Small intestine (tissue), 7 donors: ENCODE measurements at regions not wholly inside any gene's neighbourhood (a gene's known extent, or its start where the extent isn't known, plus 50 kb on each side); places are given as distances from the start of the nearest gene placed in this dataset.
"Not testable (repeated sequence)": the region's sequence is repeated elsewhere in the genome, so short reads cannot be mapped to it uniquely, and the experiment has no call there.

Experiments
- DNase-seq, 2 donors: peaks; one replicate each; pipeline versions ENCODE4 v3.0.0 to v3.0.0-alpha.2; 2013
- FAIRE-seq: peaks from 2 replicates; lab custom pipeline; 2012; peaks lifted over from hg19 to GRCh38; lab: Jason Lieb, UNC
- H3K27ac ChIP-seq, 3 donors: one replicate each; pipeline ENCODE4 v1.5.1; 2013; ENCODE audit warnings: low read length in 2 of 3, mild to moderate bottlenecking in 2 of 3, control low read depth in 1 of 3, inconsistent platforms in 1 of 3, low read depth in 1 of 3, moderate library complexity in 1 of 3
- H3K27me3 ChIP-seq, 3 donors: one replicate each; pipeline ENCODE4 v1.6.1; 2013; ENCODE audit warnings: low read length in 3 of 3, inconsistent platforms in 1 of 3; ENCODE audit not compliant: control insufficient read depth in 3 of 3, insufficient read depth in 3 of 3
- H3K36me3 ChIP-seq, 3 donors: one replicate each; pipeline ENCODE4 v1.6.1; 2013; ENCODE audit warnings: low read length in 3 of 3, inconsistent platforms in 1 of 3, low read depth in 1 of 3, mild to moderate bottlenecking in 1 of 3, moderate library complexity in 1 of 3; ENCODE audit not compliant: control insufficient read depth in 3 of 3, insufficient read depth in 2 of 3
- H3K4me1 ChIP-seq, 3 donors: one replicate each; pipeline ENCODE4 v1.6.1; 2013; ENCODE audit warnings: low read length in 2 of 3, inconsistent platforms in 1 of 3, low read depth in 1 of 3, mild to moderate bottlenecking in 1 of 3, moderate library complexity in 1 of 3; ENCODE audit not compliant: control insufficient read depth in 3 of 3, insufficient read depth in 2 of 3
- H3K4me3 ChIP-seq, 3 donors: one replicate each; pipeline ENCODE4 v1.5.1; 2013; ENCODE audit warnings: low read length in 3 of 3, control low read depth in 1 of 3, inconsistent platforms in 1 of 3, low read depth in 1 of 3, mild to moderate bottlenecking in 1 of 3, moderate library complexity in 1 of 3
- H3K9me3 ChIP-seq, 2 donors: one replicate each; pipeline ENCODE4 v1.6.1; 2013; ENCODE audit warnings: low read depth in 1 of 2, low read length in 1 of 2; ENCODE audit not compliant: control insufficient read depth in 2 of 2, insufficient read depth in 1 of 2
- WGBS, 3 donors: extraction: QIAGEN DNeasy Blood & Tissue Kit; methylation state at CpG; one replicate each; pipeline ENCODE4 v1.1.7; 2013; 5-methylcytosine and 5-hydroxymethylcytosine counted together
- donor health status: healthy with polysubstance abuse.
- donor health status: control.
- donor health status: control.
- donor health status: Bipolar disorder and iron deficiency.
- donor health status: healthy.

- Histone ChIP-seq H3K27ac (no peak overlapping the region), H3K4me3 (no peak overlapping the region), H3K4me1 (no peaks in the 10 kb centered on the region), H3K36me3 (no peaks in the 10 kb centered on the region), H3K9me3 (no peaks in the 10 kb centered on the region), H3K27me3 (peaks cover 0 to 2% (median 0%) of the 10 kb centered on the region in 3 donors)
- 88 to 91% (median 88%) methylated on average over 4 of the region's 4 CpGs for WGBS, 3 donors
- DNase-seq (no peak), FAIRE-seq (no peak)
These were observed 57.6 kb upstream of the CACNA1D start for GRCh38 chr3:53436828-53437227.

- not testable (repeated sequence) for H3K36me3 ChIP-seq, H3K27ac ChIP-seq, DNase-seq, H3K4me1 ChIP-seq, H3K4me3 ChIP-seq, H3K9me3 ChIP-seq, H3K27me3 ChIP-seq, FAIRE-seq
- WGBS, 3 donors: 77 to 90% (median 88%) methylated on average over 3 of the region's 3 CpGs
These were observed 51.5 kb upstream of the CACNA1D start for GRCh38 chr3:53442863-53443262.
